GM12865 (cell line): ENCODE measurements at regions not wholly inside any gene's neighbourhood (a gene's known extent, or its start where the extent isn't known, plus 50 kb on each side); places are given as distances from the start of the nearest gene placed in this dataset.

Experiments used
- DNase-seq: peaks from one replicate; pipeline ENCODE4 v3.0.0; 2010; ENCODE audit warnings: low read depth
- H3K4me3 ChIP-seq: 2 replicates; pipeline ENCODE4 v1.5.1; 2011; ENCODE audit warnings: mild to moderate bottlenecking, low read depth, low read length, control low read depth
- CTCF ChIP-seq: IDR thresholded peaks from 2 replicates; pipeline ENCODE4 v1.5.1; 2011; ENCODE audit warnings: low read length, control low read depth, low read depth, inconsistent platforms; ENCODE audit not compliant: insufficient read depth; ENCODE audit errors: missing control alignments

- no peak for TF ChIP-seq CTCF
- H3K4me3 ChIP-seq: no peak overlapping the region
- DNase-seq: no peak
These were observed 965.7 kb downstream of the FSCB start for GRCh38 chr14:43541356-43541755.

- no peak for DNase-seq
- no peak for TF ChIP-seq CTCF
- no peak overlapping the region for H3K4me3 ChIP-seq
These were observed 966.1 kb downstream of the FSCB start for GRCh38 chr14:43540948-43541347.

DNA sequence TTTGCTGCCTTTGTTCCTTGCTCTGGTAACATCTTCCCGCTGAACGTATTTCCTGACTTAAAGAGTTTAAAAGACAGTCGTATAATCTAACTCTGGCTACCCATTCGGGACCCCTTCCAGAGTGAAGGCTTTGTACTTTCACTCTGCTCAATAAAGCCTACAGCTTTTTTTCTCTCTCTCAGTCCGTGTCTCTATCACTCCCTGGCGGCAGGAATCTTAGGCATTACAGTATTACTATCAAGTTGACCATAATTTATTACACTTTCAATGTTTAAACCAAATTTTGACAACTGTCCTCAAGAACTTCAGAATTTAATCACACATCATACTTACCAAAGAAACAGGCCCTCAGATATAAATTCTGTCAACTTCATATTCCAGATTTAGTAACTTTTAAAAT is 967.9 kb downstream of the FSCB start:
- no peak for DNase-seq
- no peak for TF ChIP-seq CTCF
- H3K4me3 ChIP-seq: no peak overlapping the region

- no peak overlapping the region for H3K4me3 ChIP-seq
- DNase-seq: no peak
- TF ChIP-seq CTCF: no peak
These were observed 971.7 kb downstream of the FSCB start for GRCh38 chr14:43535231-43535838.

DNA sequence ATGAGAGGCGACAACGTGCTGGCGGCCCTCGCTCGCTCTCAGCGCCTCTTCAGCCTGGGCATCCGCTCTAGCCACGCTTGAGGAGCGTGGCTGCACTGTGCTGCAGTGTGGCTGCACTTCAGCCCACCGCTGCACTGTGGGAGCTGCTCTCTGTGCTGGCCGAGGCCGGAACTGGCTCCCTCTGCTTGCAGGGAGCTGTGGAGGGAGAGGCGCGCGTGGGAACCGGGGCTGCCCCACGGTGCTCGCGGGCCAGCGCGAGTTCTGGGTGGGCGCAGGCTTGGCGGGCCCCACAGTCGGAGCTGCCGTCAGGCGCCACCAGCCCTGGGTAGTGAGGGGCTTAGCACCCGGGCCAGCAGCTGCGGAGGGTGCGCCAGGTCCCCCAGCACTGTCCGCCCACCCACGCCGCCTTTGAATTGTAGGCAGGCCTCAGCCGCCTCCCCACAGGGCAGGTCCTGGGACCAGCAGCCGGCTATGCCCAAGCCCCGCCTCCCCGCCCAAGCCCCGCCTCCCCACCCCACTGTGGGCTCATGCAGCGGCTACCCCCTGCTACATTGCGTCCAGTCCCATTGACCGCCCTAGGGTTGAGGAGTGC is 974.2 kb downstream of the FSCB start:
- DNase-seq: no peak
- no peak overlapping the region for H3K4me3 ChIP-seq
- TF ChIP-seq CTCF: no peak

DNA sequence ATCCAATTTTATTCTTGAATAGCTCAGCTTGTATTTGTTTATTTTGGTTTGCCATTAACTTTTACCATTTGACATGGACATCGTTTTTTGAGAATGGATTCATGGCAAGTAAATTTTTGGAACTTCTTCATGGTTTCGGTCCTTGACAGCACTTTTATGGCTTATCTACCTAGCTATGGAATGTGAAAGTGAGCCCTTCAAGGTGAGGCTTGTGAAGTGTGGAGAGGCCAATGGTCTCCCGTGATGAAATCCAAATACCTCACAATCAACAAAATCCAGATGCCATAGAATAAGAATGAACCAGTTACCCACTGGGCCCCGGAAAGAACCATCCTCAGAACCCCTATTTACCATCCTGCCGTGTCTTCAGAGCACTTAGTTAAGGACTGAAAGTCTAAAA is 978.8 kb downstream of the FSCB start:
- TF ChIP-seq CTCF: no peak
- H3K4me3 ChIP-seq: no peak overlapping the region
- no peak for DNase-seq

DNA sequence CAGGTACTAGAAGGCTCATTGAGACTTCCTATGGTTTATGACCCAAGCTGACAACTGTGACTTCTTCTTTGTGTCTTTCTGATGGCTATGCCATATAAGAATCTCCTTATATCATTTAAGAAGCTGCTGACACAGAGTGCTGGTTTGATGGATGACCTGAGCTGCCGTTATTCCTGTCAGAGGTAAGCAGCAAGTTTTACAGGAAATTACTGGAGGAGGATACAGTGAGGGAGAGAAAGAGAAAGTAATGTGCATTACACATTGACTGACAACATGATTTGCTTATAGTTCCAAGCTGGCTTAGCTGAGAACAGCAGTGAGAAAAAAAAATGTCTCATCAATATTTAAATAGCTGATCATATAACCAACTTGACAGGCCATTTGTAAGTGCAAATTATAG is 981.4 kb downstream of the FSCB start:
- TF ChIP-seq CTCF: no peak
- DNase-seq: no peak
- H3K4me3 ChIP-seq: no peak overlapping the region
